GM21737 (cell line): ENCODE measurements at regions not wholly inside any gene's neighbourhood (a gene's known extent, or its start where the extent isn't known, plus 50 kb on each side); places are given as distances from the start of the nearest gene placed in this dataset.

Experiments used
- ATAC-seq: cut with Tn5 transposase; IDR thresholded peaks from one replicate; pipeline ENCODE4 v1.9.1; 2021; ENCODE audit warnings: mild to moderate bottlenecking, moderate library complexity; ENCODE audit not compliant: unreplicated experiment

GRCh38 chr10:28810057-28810870 lies 132.9 kb downstream of the BAMBI start:
- no peak for ATAC-seq

DNA sequence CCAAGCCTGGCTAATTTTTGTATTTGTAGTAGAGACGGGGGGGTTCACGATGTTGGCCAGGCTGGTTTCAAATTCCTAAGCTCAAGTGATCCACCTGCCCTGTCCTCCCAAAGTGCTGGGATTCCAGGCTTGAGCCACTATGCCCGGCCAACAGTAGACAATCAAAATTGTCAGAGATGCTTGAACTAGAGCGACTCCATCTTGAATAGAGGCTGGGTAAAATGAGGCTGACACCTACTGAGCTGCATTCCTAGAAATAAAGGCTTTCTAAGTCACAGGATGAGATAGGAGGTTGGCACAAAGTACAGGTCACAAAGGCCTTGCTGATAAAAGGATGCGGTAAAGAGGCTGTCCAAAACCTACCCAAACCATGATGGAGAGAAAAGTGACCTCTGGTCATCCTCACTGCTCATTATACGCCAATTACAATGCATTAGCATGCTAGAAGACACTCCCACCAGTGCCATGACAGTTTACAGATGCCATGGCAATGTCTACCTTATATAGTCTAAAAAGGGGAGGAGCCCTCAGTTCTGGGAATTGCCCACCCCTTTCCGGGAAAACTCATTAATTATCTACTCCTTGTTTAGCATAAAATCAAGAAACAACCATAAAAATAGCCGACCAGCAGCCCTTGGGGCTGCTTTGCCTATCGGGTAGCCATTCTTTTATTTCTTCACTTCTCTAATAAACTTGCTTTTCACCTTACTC lies 134.5 kb downstream of the BAMBI start:
- no peak for ATAC-seq

GRCh38 chr10:28812384-28813372 lies 135.4 kb downstream of the BAMBI start:
- ATAC-seq, result no peak

GRCh38 chr10:28815681-28816080 lies 138.4 kb downstream of the BAMBI start:
- no peak for ATAC-seq

DNA sequence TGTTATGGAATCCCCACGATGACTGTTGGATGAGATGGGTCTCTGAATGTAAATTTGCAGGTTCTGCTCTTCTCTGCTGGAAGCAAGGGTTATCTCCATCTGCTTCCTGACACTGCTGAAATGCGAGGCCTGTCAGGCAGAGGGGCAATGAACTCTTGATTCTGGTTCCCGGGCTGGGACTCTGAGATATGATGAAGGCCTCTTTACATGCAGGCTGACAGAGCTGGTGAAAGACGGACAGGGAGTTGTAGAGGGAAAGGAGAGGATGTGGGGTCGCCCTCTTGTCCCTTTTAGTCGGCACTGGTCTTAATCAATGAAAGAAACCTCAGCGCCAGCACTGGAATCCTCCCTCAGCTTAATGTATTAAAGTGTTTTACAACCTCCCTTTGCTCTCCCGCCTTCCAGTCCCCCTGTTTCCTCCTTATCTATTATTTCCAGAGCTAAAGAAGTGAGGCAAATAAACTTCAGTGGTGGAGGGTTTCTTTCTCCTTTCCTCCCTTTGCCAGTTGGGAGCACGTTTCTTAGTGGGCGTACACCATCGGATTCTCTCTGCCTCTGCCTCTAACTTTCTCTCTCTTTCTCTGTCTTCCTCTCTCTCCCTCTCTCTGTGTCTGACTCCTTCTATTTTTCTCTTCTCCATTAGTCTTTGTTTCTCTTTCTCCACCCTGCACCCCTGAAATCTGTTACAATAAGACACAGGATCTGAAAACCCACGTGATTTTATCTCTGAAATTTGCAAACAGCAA lies 145.6 kb downstream of the BAMBI start:
- ATAC-seq, result no peak

DNA sequence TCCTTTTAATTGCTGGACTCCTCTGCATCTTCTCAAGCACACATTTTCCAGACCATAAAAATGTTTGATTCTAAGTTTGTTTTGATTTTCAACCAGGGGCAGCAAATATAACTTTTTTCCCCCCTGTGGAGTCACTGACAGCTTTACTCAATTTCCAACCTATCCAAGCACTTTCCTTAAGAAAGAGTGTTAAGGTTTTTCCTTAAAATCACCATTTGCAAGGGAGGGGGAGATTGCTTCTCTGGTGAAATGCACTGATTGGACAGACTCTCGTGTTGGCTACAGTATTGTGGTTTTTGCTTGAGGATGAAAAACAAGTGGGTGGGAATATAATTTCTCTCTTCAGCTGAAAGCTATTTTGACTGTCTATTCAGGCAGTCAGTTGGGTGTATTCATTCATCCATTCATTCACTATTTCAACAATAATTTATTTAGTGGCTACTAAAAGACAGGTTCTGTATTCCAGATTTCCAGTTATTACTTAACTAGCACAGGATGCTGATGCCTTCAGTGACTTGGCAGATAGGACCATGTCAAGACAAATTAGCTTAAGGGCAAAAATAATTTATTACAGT lies 146.3 kb downstream of the BAMBI start:
- no peak for ATAC-seq

DNA sequence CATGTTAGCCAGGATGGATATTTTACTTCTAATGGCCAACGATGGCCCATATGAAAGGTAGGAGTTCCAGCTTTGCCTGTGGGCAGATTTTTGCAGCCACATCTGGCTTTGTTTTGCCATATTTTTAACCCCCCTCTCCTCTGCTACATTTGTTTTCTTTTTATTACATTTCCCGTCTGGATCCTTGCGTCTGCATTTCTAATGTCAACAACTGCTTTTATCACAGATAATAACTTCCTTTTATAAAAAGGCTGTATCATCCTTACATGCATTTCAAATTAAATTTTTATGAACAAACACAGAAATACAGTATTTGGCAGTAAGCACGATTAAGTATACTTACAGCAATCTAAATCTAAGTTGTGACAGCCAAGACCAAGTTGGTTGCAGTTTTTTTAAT lies 156.0 kb downstream of the BAMBI start:
- ATAC-seq, result no peak

DNA sequence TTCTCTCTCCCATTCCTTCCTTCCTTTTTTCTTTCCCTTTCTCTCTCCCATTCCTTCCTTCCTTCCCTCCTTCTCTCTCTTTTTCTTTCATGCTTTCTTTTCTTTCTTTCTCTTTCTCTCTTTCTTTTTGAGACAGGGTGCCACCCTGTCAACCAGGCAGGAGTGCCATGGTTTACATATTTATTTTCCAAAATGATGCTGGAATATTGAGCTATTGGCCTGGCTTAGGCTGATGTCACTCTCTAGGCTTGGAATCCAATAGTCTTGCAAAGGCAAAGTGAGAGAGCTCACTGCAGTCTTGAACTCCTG lies 159.1 kb downstream of the BAMBI start:
- ATAC-seq, result no peak

GRCh38 chr10:28837613-28838390 lies 160.5 kb downstream of the BAMBI start:
- ATAC-seq, result no peak

GRCh38 chr10:28838908-28839307 lies 161.6 kb downstream of the BAMBI start:
- ATAC-seq, result no peak

GRCh38 chr10:28839600-28840007 lies 162.3 kb downstream of the BAMBI start:
- ATAC-seq, result no peak

DNA sequence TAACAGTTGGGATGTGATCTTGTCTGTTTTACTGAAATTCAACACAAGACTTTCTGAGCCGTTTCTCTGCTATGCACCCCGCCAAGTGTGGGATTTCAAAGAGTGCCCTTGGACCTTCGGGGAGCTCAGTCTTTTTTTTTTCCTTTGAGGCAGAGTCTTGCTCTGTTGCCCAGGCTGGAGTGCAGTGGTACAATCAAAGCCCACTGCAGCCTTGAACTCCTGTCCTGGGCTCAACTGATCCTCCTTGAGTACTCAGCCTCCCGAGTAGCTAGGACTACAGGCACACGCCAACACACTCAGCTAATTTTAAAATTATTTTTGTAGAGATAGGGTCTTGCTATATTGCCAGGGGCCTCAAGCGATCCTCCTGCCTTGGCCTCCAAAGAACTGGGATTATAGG lies 162.9 kb downstream of the BAMBI start:
- ATAC-seq, result no peak

GRCh38 chr10:28840971-28841370 lies 163.7 kb downstream of the BAMBI start:
- ATAC-seq, result no peak

DNA sequence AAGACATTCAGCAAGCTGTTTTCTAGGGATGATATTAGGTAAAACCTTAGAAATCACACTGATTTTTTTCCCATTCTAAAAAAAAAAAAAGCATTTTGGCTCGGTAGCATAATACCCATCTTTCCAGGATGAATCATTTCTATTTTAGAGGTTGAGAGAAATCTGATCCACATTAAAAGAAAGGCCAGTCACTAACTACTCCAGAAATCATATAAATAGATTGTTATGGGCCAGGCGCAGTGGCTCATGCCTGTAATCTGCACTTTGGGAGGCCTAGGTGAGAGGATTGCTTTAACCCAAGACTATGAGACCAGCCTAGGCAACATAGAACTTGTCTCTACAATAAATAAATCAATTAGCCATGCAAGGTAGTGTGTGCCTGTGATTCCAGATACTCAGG lies 164.3 kb downstream of the BAMBI start:
- ATAC-seq, result no peak

GRCh38 chr10:28842321-28842720 lies 165.0 kb downstream of the BAMBI start:
- ATAC-seq, result no peak

GRCh38 chr10:28845009-28845682 lies 167.8 kb downstream of the BAMBI start:
- ATAC-seq, result no peak

- no peak for ATAC-seq
Observed at GRCh38 chr10:28849309-28849708, 172.0 kb downstream of the BAMBI start.

GRCh38 chr10:28849821-28850220 lies 172.5 kb downstream of the BAMBI start:
- ATAC-seq, result no peak

DNA sequence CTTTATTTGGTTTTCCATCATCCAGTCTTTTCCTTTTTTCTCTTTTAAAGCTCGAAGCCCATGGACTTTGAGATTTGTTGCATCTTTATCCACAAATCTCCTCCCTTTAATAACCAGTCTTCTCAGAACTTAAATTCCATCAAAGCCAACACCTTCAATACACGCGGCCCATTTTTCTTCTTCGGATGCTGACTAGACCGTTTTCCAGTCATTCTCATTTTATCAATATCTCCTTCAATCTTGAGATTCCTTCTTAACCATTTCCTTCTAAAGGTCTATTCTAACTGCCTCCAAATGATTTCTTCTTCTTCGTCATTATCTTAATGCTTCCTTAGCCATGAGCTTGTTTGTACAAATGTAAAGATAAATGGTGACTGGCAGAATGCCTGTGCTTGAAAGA lies 173.5 kb downstream of the BAMBI start:
- no peak for ATAC-seq
